ENCODE measurements at regions not wholly inside any gene's neighbourhood (a gene's known extent, or its start where the extent isn't known, plus 50 kb on each side); places are given as distances from the start of the nearest gene placed in this dataset.

DNA sequence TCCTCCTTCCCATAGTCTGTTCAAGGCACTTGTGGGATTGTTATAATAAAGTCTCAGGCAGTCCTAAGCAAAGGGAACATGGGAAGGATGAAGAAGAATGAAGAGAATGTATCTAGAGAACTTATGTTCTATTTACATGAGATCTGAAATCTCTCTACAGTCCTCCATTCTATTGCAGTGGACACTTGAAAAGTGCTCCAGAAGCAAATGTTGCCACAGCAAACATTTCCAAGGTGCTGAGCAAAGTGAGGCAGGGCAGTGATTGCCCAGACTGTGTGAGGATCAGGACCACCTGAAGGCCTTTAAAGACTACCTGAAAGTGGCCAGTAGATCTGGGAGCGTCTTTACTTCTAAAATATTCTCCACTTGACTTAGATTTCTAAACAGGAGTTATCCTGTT is 203.5 kb downstream of the RBM46 start:
- TF ChIP-seq POLR2AphosphoS5 (IDR thresholded peaks at IDR 0.05) (no peak), CTCF (IDR thresholded peaks at IDR 0.05) (no peak), POLR2A (IDR thresholded peaks at IDR 0.05) (no peak), EP300 (IDR thresholded peaks at IDR 0.05) (no peak)
